KG1 (cell line): ENCODE measurements at regions not wholly inside any gene's neighbourhood (a gene's known extent, or its start where the extent isn't known, plus 50 kb on each side); places are given as distances from the start of the nearest gene placed in this dataset.

Source experiments
- DNase-seq: peaks from one replicate; lab custom pipeline; 2025; lab: John Stamatoyannopoulos, UW

DNA sequence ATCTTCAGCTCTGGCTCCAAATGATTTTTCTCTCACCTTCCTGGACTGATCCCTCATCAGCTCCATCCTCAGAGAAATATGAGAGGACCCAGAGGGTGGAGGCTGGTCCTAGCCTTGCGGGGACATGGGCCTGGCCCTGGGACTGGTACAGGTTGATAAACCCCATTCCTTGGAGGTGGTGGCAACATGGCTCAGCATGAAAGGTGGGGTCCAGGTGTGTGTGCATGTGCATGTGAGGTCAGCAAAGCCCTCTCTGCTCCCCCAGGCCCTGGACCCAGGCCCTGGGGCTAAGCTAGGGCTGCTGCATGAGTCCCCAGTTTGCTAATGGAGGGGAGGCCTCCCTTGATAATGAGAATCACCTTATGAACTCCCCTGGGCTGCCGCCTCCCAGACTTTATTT lies 363.1 kb downstream of the MATN1 start:
- no peak for DNase-seq

GRCh38 chr1:30359539-30360220 lies 363.7 kb downstream of the MATN1 start:
- DNase-seq: no peak

GRCh38 chr1:30358500-30358899 lies 364.9 kb downstream of the MATN1 start:
- no peak for DNase-seq

- DNase-seq: no peak
Observed at GRCh38 chr1:30356839-30357238, 366.5 kb downstream of the MATN1 start.

- DNase-seq: no peak
Observed at GRCh38 chr1:30354410-30354809, 369.0 kb downstream of the MATN1 start.

DNA sequence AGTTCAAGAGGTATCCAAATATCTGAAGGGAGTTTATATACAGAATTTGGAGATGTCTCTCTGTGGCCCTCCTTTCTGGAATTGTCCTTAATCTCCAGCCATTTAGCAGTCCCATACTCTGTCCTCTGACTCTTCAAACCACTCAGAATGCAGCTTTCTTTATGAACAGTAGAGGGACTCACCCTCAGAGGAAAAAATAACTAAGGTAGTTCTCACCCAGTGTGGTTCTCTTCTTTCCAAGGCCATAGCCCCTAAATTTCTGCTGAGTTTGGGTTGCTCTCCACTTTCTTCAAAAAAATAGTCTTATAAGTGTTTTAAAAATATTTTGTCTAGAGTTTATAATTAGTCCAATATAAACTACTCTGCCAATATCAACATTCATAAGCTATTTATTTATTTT lies 369.7 kb downstream of the MATN1 start:
- DNase-seq: no peak

- DNase-seq: no peak
Observed at GRCh38 chr1:30348147-30348546, 375.2 kb downstream of the MATN1 start.

- no peak for DNase-seq
Observed at GRCh38 chr1:30345491-30346130, 377.8 kb downstream of the MATN1 start.

GRCh38 chr1:30343562-30343961 lies 379.8 kb downstream of the MATN1 start:
- no peak for DNase-seq

DNA sequence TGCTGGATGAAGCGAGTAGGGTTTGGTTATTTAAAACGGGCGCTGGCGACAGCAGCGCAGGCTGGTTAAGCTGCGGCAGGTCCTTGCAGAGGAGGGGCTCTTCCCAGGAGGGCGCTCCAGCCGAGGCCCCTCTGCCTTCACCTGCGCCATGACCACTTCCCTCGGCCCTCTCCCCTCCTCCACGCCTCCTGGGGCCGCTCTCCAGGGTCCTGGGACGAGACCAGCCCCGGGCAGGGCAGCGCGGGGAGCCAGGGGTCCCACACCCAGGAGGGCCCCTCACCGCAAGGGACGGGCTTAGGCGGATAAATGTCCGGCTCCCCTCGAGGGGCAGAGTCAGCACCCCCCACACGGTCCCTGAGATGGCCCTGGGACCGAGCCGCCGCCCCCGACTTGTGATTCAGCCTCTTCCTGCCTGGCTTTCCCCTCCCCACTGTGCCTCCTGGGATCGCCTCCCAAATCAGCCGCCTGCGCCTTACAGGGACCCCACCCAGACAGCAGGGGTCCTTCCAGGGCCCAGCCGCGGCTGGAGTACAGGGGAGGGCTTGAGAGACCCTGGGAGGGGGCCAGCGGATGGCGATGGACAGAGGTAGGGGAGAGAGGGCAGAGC lies 380.7 kb downstream of the MATN1 start:
- no peak for DNase-seq

- no peak for DNase-seq
Observed at GRCh38 chr1:30340934-30341333, 382.5 kb downstream of the MATN1 start.

DNA sequence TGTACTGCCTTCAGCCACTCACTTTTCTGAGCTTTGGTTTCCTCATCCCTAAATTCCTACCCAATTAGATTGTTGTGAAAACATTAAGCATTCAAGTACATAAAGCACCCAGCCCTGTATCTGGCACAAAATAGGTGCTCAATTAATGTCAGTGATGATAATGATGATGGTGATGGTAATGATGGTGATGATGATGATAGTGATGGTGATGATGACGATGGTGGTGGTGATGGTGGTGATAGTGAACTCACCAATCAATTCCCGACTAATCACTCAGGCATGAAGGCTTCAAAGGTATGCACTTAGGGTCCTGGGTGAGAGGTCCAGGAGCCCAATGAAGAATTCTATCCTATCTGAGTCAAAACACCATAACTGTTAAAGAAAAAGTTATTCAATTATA lies 383.5 kb downstream of the MATN1 start:
- no peak for DNase-seq

DNA sequence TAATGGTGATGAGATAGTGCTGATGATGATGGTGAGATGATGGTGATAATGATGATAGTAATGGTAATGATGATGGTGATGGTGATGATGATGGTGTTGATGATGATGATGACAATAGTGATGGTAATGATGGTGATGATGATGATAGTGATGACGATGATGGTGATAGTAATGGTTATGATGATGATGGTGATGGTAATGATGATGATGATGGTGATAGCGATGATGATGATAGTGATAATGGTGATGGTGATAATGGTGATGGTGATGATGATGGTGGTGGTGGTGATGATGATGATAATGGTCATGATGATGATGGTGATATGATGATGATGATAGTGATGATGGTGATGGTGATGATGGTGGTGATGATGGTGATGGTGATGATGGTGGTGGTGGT lies 384.6 kb downstream of the MATN1 start:
- no peak for DNase-seq

DNA sequence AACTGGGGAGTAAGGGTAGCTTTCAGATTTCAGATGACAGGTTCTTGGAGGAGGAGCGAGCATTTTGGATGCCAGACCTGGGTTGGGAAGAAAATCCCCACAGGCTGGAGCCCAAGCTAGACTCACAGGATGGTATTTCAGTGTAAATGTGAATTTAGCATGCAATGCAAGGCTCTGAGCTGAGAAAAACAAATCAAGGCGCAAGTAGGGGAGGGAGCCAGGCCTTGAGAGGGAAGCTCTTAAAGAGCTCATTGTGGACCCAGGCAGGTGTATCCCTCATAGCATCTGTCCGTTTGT lies 386.1 kb downstream of the MATN1 start:
- no peak for DNase-seq

DNA sequence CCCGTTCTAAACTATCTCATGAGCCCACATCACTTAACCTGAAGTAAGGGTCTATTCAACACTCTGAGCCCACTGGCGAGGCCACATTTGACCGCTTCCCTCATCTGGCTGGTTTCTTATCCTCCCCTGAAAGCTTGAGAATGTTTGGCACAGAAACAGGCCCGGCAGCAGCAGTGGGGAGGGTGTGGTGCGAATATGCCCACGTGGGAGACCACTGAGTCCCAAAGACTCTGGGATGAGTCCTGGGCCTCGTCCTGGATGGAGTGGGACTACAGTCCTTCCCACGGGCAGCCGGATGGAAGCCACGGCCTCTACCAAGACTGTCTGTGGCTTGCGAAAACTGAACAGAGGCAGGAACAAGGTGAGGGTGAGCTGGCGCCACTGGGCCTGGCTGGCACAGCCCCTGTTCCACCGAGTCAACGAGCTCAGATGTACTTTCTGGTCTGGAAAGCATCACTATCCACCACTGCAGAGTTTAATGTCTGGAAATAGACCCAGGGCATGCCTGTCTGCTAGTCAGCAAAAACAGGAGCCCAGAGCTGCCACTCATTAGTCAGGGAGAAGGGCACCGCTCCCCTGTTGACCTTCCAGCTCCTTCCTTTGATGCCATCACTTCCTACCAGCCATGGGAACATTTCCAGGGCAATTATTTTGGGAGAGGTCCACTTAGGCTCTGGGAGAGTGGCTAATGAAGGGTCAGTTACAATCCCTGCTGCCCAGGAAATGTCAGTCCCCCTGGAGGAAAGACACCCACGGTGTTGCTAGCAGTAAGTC lies 386.6 kb downstream of the MATN1 start:
- no peak for DNase-seq

DNA sequence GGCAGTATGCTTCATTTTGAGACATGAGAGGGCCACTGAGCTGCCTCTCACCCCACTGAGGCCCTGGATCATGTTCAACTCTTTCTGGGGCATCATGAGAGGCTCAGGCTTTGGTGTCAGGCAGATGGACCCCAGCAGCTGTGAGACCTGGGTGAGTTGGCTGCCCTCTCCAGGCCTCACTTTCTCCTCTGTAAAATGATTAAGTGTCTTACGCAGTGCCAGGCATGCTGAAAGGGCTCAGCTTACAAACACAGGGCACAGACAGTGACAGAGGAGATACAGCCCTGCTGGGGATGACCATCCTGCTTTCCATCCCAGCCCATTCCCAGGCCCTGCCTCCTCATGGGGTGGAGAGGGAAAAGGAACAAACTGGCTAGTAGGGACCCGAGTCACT lies 387.4 kb downstream of the MATN1 start:
- DNase-seq: no peak

- no peak for DNase-seq
Observed at GRCh38 chr1:30335389-30335996, 387.9 kb downstream of the MATN1 start.

GRCh38 chr1:30334767-30335166 lies 388.6 kb downstream of the MATN1 start:
- no peak for DNase-seq

GRCh38 chr1:30332116-30333094 lies 391.0 kb downstream of the MATN1 start:
- DNase-seq: no peak

DNA sequence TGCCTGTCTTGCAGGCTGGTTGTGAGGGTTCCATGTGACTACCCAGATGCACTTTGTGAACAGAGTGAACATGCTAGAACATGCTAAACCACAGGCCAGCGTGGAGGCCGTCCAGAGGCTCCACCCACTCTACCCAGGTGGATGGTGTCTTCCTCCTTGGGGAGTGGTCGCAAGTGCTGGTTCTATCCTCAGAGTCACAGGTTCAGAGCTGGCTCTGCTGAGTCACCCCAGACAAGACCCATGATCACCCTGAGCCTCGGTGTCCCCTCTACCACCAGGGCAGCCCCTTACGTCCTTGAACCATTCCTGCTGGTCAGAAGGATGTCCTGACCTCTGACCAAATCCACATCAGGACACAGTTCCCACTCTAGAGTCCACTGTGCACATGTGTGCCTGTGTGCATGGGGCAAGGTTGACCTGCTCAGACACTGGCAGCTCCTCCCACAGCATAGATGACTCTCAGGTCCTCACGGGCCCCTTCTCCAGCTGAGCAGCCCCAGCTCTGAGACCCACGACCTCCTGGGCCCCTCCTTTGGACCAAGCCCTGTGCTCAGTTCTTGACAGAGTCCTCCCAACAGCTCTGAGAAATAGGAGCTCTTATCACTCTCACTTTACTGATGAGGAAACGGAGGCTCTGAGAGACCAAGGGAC lies 391.8 kb downstream of the MATN1 start:
- no peak for DNase-seq

DNA sequence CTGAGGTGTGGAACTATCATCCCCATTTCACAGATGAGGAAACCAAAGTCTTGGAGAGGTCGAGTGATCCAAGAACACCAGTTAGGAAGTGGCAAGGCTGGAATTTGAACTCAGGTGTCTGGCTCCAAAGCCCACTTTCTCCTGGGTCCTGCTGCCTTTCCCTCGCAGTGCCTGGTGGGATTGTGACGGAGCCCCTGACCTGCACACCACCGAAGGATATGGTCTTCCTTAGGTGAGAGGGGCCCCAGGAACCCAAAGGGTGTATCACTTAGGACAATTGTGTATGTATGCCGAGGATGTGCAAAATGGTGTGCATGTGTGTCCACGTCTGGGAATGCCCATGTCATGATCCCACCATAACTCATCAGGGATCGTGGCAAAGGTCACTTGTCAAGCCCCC lies 392.7 kb downstream of the MATN1 start:
- no peak for DNase-seq
